Thoracic aorta (tissue), 2 donors: ENCODE measurements at regions not wholly inside any gene's neighbourhood (a gene's known extent, or its start where the extent isn't known, plus 50 kb on each side); places are given as distances from the start of the nearest gene placed in this dataset.

Experiments
- ATAC-seq: fragments of 150-250 bp; one replicate; pipeline ENCODE4 v1.8.0; 2017; ENCODE audit warnings: low read depth; ENCODE audit not compliant: insufficient number of reproducible peaks, low FRiP score
- DNase-seq: peaks from one replicate; pipeline ENCODE4 v3.0.0-alpha.2; 2020; ENCODE audit warnings: low spot score
- H3K27ac ChIP-seq, 2 donors: fragments of 200-600 bp; sonication (generic); 1 replicate in 1 of 2; 2 replicates in 1 of 2; pipeline ENCODE4 v1.5.1; 2016; ENCODE audit warnings: mild to moderate bottlenecking in 2 of 2, moderate library complexity in 2 of 2
- H3K27me3 ChIP-seq: fragments of 200-600 bp; sonication (generic); replicated peaks from 2 replicates; pipeline ENCODE4 v1.6.0; 2016; ENCODE audit warnings: mild to moderate bottlenecking; ENCODE audit not compliant: insufficient read depth
- H3K36me3 ChIP-seq: fragments of 200-600 bp; sonication (generic); one replicate; pipeline ENCODE4 v1.5.1; 2016
- H3K4me1 ChIP-seq, 2 donors: fragments of 200-600 bp; sonication (generic); 1 replicate in 1 of 2; 2 replicates in 1 of 2; pipeline versions ENCODE4 v1.5.1 to v1.6.0; 2016; ENCODE audit warnings: low read depth in 2 of 2, mild to moderate bottlenecking in 1 of 2; ENCODE audit not compliant: control insufficient read depth in 1 of 2
- H3K4me3 ChIP-seq: fragments of 200-600 bp; sonication (generic); 2 replicates; pipeline ENCODE4 v1.5.1; 2016; ENCODE audit warnings: mild to moderate bottlenecking
- H3K9me3 ChIP-seq: fragments of 200-600 bp; sonication (generic); 2 replicates; pipeline ENCODE4 v1.5.1; 2016
- CTCF ChIP-seq: fragments of 200-600 bp; sonication (generic); IDR thresholded peaks from one replicate; pipeline ENCODE4 v1.5.1; 2019; ENCODE audit warnings: antibody characterized with exemption

- Histone ChIP-seq H3K4me3 (no peak overlapping the region), H3K27me3 (no peaks in the 10 kb centered on the region), H3K9me3 (no peaks in the 10 kb centered on the region), H3K27ac (no peak overlapping the region), H3K36me3 (no peaks in the 10 kb centered on the region), H3K4me1 (peaks cover 8 to 13% of the 10 kb centered on the region in 2 donors)
- no peak for TF ChIP-seq CTCF
- no peak for ATAC-seq
- no peak for DNase-seq
These were observed 503.5 kb upstream of the CITED2 start for GRCh38 chr6:139877828-139878405.

GRCh38 chr6:139872665-139873064 lies 498.2 kb upstream of the CITED2 start:
- TF ChIP-seq CTCF: no peak
- Histone ChIP-seq H3K27me3 (no peaks in the 10 kb centered on the region), H3K9me3 (no peaks in the 10 kb centered on the region), H3K27ac (no peak overlapping the region), H3K36me3 (no peaks in the 10 kb centered on the region), H3K4me1 (peaks cover 0 to 8% of the 10 kb centered on the region in 2 donors), H3K4me3 (no peak overlapping the region)
- ATAC-seq (no peak), DNase-seq (no peak)

GRCh38 chr6:139871803-139872510 lies 497.5 kb upstream of the CITED2 start:
- peaks cover 0 to 8% of the 10 kb centered on the region in 2 donors for H3K4me1 ChIP-seq
- H3K27ac ChIP-seq: no peak overlapping the region
- no peaks in the 10 kb centered on the region for H3K27me3 ChIP-seq
- no peaks in the 10 kb centered on the region for H3K36me3 ChIP-seq
- H3K4me3 ChIP-seq: no peak overlapping the region
- H3K9me3 ChIP-seq: no peaks in the 10 kb centered on the region
- no peak for TF ChIP-seq CTCF
- DNase-seq: no peak
- no peak for ATAC-seq

GRCh38 chr6:139871165-139871710 lies 496.8 kb upstream of the CITED2 start:
- Histone ChIP-seq H3K4me3 (no peak overlapping the region), H3K27me3 (no peaks in the 10 kb centered on the region), H3K9me3 (no peaks in the 10 kb centered on the region), H3K27ac (no peak overlapping the region), H3K4me1 (peaks cover 0 to 8% of the 10 kb centered on the region in 2 donors), H3K36me3 (no peaks in the 10 kb centered on the region)
- no peak for ATAC-seq
- no peak for DNase-seq
- no peak for TF ChIP-seq CTCF

GRCh38 chr6:139868576-139868975 lies 494.1 kb upstream of the CITED2 start:
- H3K4me3 ChIP-seq: no peak overlapping the region
- H3K27ac ChIP-seq: no peak overlapping the region
- no peaks in the 10 kb centered on the region for H3K36me3 ChIP-seq
- no peaks in the 10 kb centered on the region for H3K9me3 ChIP-seq
- no peak for TF ChIP-seq CTCF
- peaks cover 0 to 8% of the 10 kb centered on the region in 2 donors for H3K4me1 ChIP-seq
- no peak for DNase-seq
- no peak for ATAC-seq
- no peaks in the 10 kb centered on the region for H3K27me3 ChIP-seq
